Neutrophil (primary cell): ENCODE measurements at regions not wholly inside any gene's neighbourhood (a gene's known extent, or its start where the extent isn't known, plus 50 kb on each side); places are given as distances from the start of the nearest gene placed in this dataset.

Source experiments
- H3K27ac ChIP-seq: fragments of 200-600 bp; sonication (generic); 2 replicates; pipeline ENCODE4 v1.5.1; 2016; ENCODE audit warnings: mild to moderate bottlenecking, moderate library complexity
- H3K27me3 ChIP-seq: fragments of 200-600 bp; sonication (generic); 2 replicates; pipeline ENCODE4 v1.6.0; 2016; ENCODE audit warnings: mild to moderate bottlenecking
- H3K36me3 ChIP-seq: fragments of 200-600 bp; sonication (generic); 2 replicates; pipeline ENCODE4 v1.5.1; 2017
- H3K4me1 ChIP-seq, 2 experiments: fragments of 200-600 bp in 1 of 2; sonication (generic) in 1 of 2; 1 replicate in 1 of 2; 2 replicates in 1 of 2; pipeline versions ENCODE4 v1.5.1 to v1.6.1; 2013 to 2016; ENCODE audit warnings: low read depth in 1 of 2, low read length in 1 of 2, mild to moderate bottlenecking in 1 of 2, moderate library complexity in 1 of 2; ENCODE audit not compliant: control insufficient read depth in 1 of 2, insufficient read depth in 1 of 2
- H3K4me3 ChIP-seq, 2 experiments: fragments of 200-600 bp in 1 of 2; sonication (generic) in 1 of 2; 1 replicate in 1 of 2; 2 replicates in 1 of 2; pipeline ENCODE4 v1.5.1; 2013 to 2016; ENCODE audit warnings: low read depth in 1 of 2, low read length in 1 of 2, mild to moderate bottlenecking in 1 of 2, moderate library complexity in 1 of 2
- H3K9me3 ChIP-seq: fragments of 200-600 bp; sonication (generic); 2 replicates; pipeline ENCODE4 v1.5.1; 2016
- TF ChIP-seq, protein P1 (sequence below): fragments of 200-600 bp; sonication (generic); IDR thresholded peaks from 2 replicates; pipeline ENCODE4 v1.5.1; 2016; ENCODE audit warnings: antibody characterized with exemption

DNA sequence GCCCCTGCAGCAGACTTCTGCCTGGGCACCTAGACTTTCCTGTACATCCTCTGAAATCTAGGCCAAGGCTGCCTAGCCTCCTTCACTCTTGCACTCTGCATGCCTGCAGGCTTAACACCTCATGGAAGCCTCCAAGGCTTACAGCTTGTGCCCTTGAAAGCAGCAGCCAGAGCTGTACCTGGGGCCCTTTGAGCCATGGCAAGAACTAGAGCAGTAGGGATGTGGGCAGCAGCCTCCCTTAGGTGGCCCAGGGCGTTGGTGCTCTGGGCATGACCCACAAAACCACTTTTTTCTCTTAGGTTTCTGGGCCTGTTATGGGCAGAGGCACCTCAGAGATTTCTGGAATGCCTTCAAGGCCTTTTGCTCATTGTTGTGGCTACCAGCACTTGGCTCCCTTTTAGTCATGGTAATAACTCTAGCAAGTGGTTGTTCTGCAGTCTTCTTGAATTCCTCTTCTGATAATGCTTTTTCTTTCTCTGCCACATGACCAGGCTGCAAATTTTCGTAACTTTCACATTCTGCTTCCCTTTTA lies 606.2 kb downstream of the TLE4 start:
- TF ChIP-seq, protein P1, sequence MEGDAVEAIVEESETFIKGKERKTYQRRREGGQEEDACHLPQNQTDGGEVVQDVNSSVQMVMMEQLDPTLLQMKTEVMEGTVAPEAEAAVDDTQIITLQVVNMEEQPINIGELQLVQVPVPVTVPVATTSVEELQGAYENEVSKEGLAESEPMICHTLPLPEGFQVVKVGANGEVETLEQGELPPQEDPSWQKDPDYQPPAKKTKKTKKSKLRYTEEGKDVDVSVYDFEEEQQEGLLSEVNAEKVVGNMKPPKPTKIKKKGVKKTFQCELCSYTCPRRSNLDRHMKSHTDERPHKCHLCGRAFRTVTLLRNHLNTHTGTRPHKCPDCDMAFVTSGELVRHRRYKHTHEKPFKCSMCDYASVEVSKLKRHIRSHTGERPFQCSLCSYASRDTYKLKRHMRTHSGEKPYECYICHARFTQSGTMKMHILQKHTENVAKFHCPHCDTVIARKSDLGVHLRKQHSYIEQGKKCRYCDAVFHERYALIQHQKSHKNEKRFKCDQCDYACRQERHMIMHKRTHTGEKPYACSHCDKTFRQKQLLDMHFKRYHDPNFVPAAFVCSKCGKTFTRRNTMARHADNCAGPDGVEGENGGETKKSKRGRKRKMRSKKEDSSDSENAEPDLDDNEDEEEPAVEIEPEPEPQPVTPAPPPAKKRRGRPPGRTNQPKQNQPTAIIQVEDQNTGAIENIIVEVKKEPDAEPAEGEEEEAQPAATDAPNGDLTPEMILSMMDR: no peak
- Histone ChIP-seq H3K9me3 (no peaks in the 10 kb centered on the region), H3K36me3 (no peaks in the 10 kb centered on the region), H3K27me3 (no peaks in the 10 kb centered on the region), H3K4me3 (no peak overlapping the region), H3K4me1 (no peaks in the 10 kb centered on the region), H3K27ac (no peak overlapping the region)

DNA sequence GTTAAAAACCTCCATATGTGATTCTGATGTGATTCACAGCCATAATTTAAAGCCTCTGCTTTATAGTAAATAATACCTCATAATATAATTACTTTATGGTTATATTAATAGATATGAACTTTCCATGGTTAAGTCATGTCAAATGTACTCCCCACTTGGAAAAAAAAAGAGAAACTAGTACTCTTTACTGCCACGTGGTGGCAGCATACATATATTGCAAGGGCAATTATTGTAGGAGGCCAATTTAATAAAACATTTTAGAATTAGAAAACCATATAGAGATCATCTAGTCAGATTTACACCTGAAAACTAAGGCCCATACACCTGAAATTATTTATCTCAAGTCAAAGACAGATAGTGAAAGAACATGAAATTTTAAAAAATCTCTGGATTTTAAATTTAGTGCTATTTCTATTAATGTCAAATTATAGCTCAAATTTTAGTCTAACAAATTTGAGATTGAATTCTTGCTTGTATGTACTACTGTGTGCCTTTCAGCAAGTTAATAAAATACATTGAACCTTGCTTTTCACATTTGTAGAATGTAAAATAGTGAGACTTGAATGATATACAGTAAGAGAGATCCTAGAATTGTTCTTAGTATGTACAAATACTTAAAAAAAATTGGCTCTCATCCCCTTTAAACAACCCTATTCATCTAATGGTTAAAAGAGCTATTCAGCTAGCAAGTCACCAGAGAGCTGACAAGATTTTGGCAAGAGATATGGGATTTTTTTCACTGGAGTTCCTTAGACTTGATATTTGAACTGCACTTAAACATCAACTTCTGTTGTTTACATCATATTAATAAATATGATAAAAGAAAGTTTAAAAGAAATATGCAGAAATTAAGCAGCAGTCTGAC lies 603.8 kb downstream of the TLE4 start:
- H3K27me3 ChIP-seq: no peaks in the 10 kb centered on the region

GRCh38 chr9:80163889-80164288 lies 592.1 kb downstream of the TLE4 start:
- peaks cover 3 to 5% of the 10 kb centered on the region in 2 experiments for H3K4me1 ChIP-seq
- TF ChIP-seq, protein P1: no peak
- H3K27me3 ChIP-seq: no peaks in the 10 kb centered on the region
- H3K36me3 ChIP-seq: no peaks in the 10 kb centered on the region
- no peaks in the 10 kb centered on the region for H3K9me3 ChIP-seq
- H3K4me3 ChIP-seq: no peak overlapping the region
- no peak overlapping the region for H3K27ac ChIP-seq

More for the DNA sequence above, 603.8 kb downstream of the TLE4 start:
- Histone ChIP-seq H3K4me1 (no peaks in the 10 kb centered on the region), H3K4me3 (no peak overlapping the region), H3K36me3 (no peaks in the 10 kb centered on the region), H3K9me3 (no peaks in the 10 kb centered on the region), H3K27ac (no peak overlapping the region)
- TF ChIP-seq, protein P1: no peak

DNA sequence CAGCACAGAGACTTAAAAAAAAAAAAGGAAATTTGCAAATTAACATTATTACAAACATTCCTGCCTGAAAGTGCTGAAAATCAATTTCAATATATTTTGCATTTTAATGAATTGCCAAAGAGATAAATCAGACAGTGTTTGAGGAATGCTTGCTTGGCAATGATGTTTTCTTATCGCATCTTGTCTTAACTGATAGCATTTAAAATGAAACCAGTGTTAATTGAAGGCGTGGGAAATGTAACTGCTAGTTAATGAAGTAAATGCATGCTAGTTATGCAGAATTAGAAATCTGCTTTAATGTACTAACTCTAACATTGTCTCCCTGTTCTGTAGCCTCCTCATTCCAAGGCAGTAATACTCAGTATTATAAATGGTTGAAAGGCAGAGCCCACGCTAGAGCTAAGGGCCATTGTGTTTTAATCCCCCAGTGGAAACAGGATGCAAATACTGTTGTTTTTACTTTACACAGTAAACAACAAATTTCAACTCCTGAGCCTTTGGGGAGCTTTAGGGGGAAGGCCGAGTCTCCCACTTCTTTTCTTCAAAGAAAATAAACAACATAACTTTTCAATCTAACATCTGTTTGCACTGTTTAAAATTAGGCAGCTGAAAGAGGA lies 586.9 kb downstream of the TLE4 start:
- TF ChIP-seq, protein P1: no peak
- Histone ChIP-seq H3K9me3 (no peaks in the 10 kb centered on the region), H3K27ac (no peak overlapping the region), H3K36me3 (no peaks in the 10 kb centered on the region), H3K4me1 (no peaks in the 10 kb centered on the region), H3K27me3 (no peaks in the 10 kb centered on the region), H3K4me3 (no peak overlapping the region)

- TF ChIP-seq, protein P1: no peak
- H3K27me3 ChIP-seq: no peaks in the 10 kb centered on the region
- no peak overlapping the region for H3K27ac ChIP-seq
- no peak overlapping the region for H3K4me3 ChIP-seq
- H3K36me3 ChIP-seq: no peaks in the 10 kb centered on the region
- no peaks in the 10 kb centered on the region for H3K4me1 ChIP-seq
- H3K9me3 ChIP-seq: no peaks in the 10 kb centered on the region
These were observed 586.4 kb downstream of the TLE4 start for GRCh38 chr9:80158131-80158530.
